Lung (tissue), 11 donors: ENCODE measurements at regions not wholly inside any gene's neighbourhood (a gene's known extent, or its start where the extent isn't known, plus 50 kb on each side); places are given as distances from the start of the nearest gene placed in this dataset.

Source experiments
- ATAC-seq: fragments of 200-7000 bp; cut with Tn5 transposase; one replicate; pipeline ENCODE4 v1.9.1; 2020; ENCODE audit warnings: moderate number of reproducible peaks; ENCODE audit not compliant: insufficient read depth, low FRiP score
- DNase-seq, 3 donors: peaks; one replicate each; pipeline ENCODE4 v3.0.0-alpha.2; 2013 to 2017
- H3K27ac ChIP-seq, 2 donors: one replicate each; pipeline ENCODE4 v1.5.1; 2013; ENCODE audit warnings: mild to moderate bottlenecking in 2 of 2, moderate library complexity in 2 of 2, control low read depth in 1 of 2, inconsistent platforms in 1 of 2, low read depth in 1 of 2, low read length in 1 of 2
- H3K27me3 ChIP-seq, 3 donors: one replicate each; pipeline ENCODE4 v1.5.1; 2013; ENCODE audit warnings: low read length in 2 of 3; ENCODE audit not compliant: control insufficient read depth in 3 of 3, insufficient read depth in 3 of 3
- H3K36me3 ChIP-seq, 4 donors: one replicate each; pipeline ENCODE4 v1.5.1; 2013; ENCODE audit warnings: low read length in 4 of 4, mild to moderate bottlenecking in 1 of 4, moderate library complexity in 1 of 4; ENCODE audit not compliant: control insufficient read depth in 4 of 4, insufficient read depth in 4 of 4
- H3K4me1 ChIP-seq, 5 donors: one replicate each; pipeline ENCODE4 v1.5.1; 2013; ENCODE audit warnings: low read length in 5 of 5, mild to moderate bottlenecking in 2 of 5, moderate library complexity in 1 of 5; ENCODE audit not compliant: control insufficient read depth in 5 of 5, insufficient read depth in 5 of 5
- H3K4me3 ChIP-seq: one replicate; pipeline ENCODE4 v1.5.1; 2013; ENCODE audit warnings: mild to moderate bottlenecking, control low read depth, moderate library complexity
- H3K9ac ChIP-seq, 2 donors: one replicate each; pipeline ENCODE4 v1.5.1; 2013; ENCODE audit warnings: low read length in 2 of 2, control low read depth in 1 of 2; ENCODE audit not compliant: insufficient read depth in 1 of 2
- H3K9me3 ChIP-seq, 4 donors: one replicate each; pipeline ENCODE4 v1.5.1; 2013; ENCODE audit warnings: low read length in 3 of 4, mild to moderate bottlenecking in 1 of 4, moderate library complexity in 1 of 4; ENCODE audit not compliant: control insufficient read depth in 4 of 4, insufficient read depth in 3 of 4
- WGBS, 2 donors: extraction: QIAGEN DNeasy Blood & Tissue Kit; methylation state at CpG; one replicate each; pipeline ENCODE4 v1.1.7; 2013; 5-methylcytosine and 5-hydroxymethylcytosine counted together
- TF ChIP-seq, protein P1 (sequence below): IDR thresholded peaks from 2 replicates; pipeline ENCODE4 v1.5.1; 2012; ENCODE audit warnings: mild to moderate bottlenecking; ENCODE audit errors: control extremely low read depth, extremely low read depth
- donor health status: control.
- donor health status: control.
- donor health status: Bipolar disorder and iron deficiency.
- donor health status: healthy.
- donor health status: DM: yes; HTN: yes; CAD: no.

DNA sequence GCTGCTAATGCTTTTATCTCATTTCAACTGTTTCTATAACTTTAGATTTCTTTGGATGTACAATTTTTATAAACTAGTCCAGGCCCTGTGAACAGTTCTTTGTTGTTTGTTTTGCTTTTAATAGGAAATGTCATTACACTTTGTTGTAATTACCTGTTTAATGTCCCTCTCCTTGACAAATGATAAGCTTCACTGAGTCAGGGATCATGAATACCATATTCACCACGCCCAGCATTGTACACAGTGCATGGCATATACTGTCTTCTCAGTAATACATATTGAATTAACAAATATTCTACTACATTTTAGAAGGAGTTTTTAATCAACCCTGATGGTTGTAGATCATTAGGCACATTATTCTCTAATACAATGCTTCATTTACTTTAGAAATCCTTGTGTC lies 1105.0 kb downstream of the MAT2B start:
- TF ChIP-seq, protein P1, sequence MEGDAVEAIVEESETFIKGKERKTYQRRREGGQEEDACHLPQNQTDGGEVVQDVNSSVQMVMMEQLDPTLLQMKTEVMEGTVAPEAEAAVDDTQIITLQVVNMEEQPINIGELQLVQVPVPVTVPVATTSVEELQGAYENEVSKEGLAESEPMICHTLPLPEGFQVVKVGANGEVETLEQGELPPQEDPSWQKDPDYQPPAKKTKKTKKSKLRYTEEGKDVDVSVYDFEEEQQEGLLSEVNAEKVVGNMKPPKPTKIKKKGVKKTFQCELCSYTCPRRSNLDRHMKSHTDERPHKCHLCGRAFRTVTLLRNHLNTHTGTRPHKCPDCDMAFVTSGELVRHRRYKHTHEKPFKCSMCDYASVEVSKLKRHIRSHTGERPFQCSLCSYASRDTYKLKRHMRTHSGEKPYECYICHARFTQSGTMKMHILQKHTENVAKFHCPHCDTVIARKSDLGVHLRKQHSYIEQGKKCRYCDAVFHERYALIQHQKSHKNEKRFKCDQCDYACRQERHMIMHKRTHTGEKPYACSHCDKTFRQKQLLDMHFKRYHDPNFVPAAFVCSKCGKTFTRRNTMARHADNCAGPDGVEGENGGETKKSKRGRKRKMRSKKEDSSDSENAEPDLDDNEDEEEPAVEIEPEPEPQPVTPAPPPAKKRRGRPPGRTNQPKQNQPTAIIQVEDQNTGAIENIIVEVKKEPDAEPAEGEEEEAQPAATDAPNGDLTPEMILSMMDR = no peak
- ATAC-seq = no peak

DNA sequence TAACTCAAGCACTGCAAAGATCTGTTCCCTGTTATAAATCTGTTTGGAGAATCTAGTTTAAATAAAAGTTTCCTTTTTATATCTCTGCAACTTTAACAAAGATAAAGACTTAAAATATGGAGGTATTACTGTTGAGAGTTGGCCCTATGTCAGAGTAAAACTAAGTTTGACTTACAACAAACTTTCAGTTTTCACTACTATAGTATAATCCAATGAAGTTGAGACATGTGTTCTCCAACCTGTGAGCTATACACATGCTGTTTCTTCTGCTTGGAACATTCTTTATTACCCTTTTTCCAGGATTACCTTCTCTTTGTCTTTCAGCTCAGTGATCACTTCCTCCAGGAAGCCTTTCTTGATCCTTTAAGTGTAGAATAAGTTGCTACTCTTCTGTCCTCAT lies 1109.3 kb downstream of the MAT2B start:
- Histone ChIP-seq H3K36me3 (no peaks in the 10 kb centered on the region), H3K4me1 (no peaks in the 10 kb centered on the region), H3K27ac (no peak overlapping the region), H3K9ac (no peak overlapping the region), H3K9me3 (no peaks in the 10 kb centered on the region), H3K4me3 (no peak overlapping the region), H3K27me3 (no peaks in the 10 kb centered on the region)
- DNase-seq (no peak), ATAC-seq (no peak)
- TF ChIP-seq, protein P1 = no peak

More for the DNA sequence above, 1105.0 kb downstream of the MAT2B start:
- H3K9ac ChIP-seq = no peak overlapping the region
- no peak overlapping the region for H3K27ac ChIP-seq
- no peaks in the 10 kb centered on the region for H3K4me1 ChIP-seq
- no peak for DNase-seq
- no peaks in the 10 kb centered on the region for H3K9me3 ChIP-seq
- WGBS, 2 donors = 76 to 85% methylated on average over 1 of the region's 1 CpG
- no peaks in the 10 kb centered on the region for H3K27me3 ChIP-seq
- no peak overlapping the region for H3K4me3 ChIP-seq
- no peaks in the 10 kb centered on the region for H3K36me3 ChIP-seq

DNA sequence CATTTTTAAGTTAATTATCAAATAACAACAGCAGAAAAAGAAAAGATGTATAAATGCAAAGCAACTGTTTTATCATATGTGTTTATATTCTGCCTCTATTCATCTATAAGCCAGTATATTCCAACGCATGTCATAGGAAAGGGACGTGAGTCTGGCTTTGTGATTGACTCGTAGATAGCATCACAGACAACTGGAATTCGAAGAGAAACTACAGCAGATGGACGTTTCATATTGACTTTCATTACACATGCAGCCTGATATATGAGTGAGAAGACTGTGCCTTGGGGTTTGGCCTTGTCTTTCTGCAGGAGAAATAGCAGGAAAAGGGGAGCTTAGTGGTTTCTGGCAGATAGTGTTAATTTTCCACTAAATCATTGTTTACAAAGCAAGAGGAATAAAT lies 1111.9 kb downstream of the MAT2B start:
- Histone ChIP-seq H3K27me3 (no peaks in the 10 kb centered on the region), H3K36me3 (no peaks in the 10 kb centered on the region), H3K9me3 (no peaks in the 10 kb centered on the region), H3K4me1 (no peaks in the 10 kb centered on the region), H3K4me3 (no peak overlapping the region), H3K9ac (no peak overlapping the region), H3K27ac (no peak overlapping the region)
- WGBS, 2 donors = 73 to 77% methylated on average over 5 of the region's 5 CpGs
- DNase-seq = no peak
- no peak for ATAC-seq
- TF ChIP-seq, protein P1 = no peak

DNA sequence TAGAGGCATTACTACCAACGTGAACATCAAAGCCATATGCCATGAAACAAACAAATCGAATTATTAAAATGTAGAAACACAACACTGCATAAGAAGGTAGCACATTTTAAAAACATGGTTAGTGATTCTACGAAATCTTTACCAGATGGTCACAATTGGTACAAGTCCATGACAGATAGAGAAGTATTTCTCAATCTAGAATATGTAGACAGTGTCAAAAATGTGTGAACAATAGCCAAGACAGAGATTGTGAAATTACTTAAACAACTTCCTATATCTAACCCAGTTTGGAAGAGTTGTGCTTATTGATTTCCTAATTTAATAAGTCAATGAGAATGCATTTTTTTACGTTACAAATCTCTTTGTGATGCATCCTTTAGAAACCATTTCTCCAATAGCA lies 1121.6 kb downstream of the MAT2B start:
- Histone ChIP-seq H3K27ac (no peak overlapping the region), H3K9me3 (no peaks in the 10 kb centered on the region), H3K4me1 (no peaks in the 10 kb centered on the region), H3K9ac (no peak overlapping the region), H3K27me3 (no peaks in the 10 kb centered on the region), H3K4me3 (no peak overlapping the region), H3K36me3 (no peaks in the 10 kb centered on the region)
- TF ChIP-seq, protein P1 = no peak
- WGBS, 2 donors = 57 to 61% methylated on average over 4 of the region's 4 CpGs
- DNase-seq = no peak
- no peak for ATAC-seq
